ENCODE measurements at regions not wholly inside any gene's neighbourhood (a gene's known extent, or its start where the extent isn't known, plus 50 kb on each side); places are given as distances from the start of the nearest gene placed in this dataset.

GRCh38 chr11:69906453-69906907 lies 87.3 kb upstream of the FGF3 start:
- H3K27me3 ChIP-seq = no peaks in the 10 kb centered on the region
- H3K36me3 ChIP-seq = no peaks in the 10 kb centered on the region
- TF ChIP-seq, protein P1, sequence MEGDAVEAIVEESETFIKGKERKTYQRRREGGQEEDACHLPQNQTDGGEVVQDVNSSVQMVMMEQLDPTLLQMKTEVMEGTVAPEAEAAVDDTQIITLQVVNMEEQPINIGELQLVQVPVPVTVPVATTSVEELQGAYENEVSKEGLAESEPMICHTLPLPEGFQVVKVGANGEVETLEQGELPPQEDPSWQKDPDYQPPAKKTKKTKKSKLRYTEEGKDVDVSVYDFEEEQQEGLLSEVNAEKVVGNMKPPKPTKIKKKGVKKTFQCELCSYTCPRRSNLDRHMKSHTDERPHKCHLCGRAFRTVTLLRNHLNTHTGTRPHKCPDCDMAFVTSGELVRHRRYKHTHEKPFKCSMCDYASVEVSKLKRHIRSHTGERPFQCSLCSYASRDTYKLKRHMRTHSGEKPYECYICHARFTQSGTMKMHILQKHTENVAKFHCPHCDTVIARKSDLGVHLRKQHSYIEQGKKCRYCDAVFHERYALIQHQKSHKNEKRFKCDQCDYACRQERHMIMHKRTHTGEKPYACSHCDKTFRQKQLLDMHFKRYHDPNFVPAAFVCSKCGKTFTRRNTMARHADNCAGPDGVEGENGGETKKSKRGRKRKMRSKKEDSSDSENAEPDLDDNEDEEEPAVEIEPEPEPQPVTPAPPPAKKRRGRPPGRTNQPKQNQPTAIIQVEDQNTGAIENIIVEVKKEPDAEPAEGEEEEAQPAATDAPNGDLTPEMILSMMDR (IDR thresholded peaks at IDR 0.05; ENCODE audit: low read depth, low read length) = no peak
- H3K4me3 ChIP-seq (ENCODE audit: low read depth, low read length) = no peak overlapping the region
- DNase-seq = peak; percentile 97
- H3K9me3 ChIP-seq = no peaks in the 10 kb centered on the region
- H3K4me1 ChIP-seq = peaks cover 34% of the 10 kb centered on the region

DNA sequence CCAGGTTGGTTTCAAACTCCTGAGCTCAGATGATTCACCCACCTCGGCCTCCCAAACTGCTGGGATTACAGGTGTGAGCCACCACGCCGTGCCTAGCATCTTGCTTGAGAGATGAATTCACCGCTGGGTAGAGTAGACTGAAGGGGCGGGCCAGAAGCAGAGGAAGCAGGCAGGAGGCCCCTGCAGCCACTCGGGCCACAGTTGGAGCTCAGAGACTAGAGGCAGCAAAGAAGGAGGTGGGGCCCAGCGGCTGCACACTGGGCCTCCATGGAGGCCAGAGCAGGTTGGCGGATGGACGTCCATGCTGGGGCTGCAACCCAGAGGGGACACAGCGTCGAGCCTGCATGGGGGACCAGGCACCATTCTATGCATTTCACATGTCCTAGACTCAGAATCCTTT lies 88.4 kb upstream of the FGF3 start:
- Histone ChIP-seq H3K36me3 (no peaks in the 10 kb centered on the region), H3K9me3 (no peaks in the 10 kb centered on the region), H3K27me3 (no peaks in the 10 kb centered on the region), H3K4me1 (peaks cover 37% of the 10 kb centered on the region), H3K4me3 (ENCODE audit: low read depth, low read length) (no peak overlapping the region)
- no peak for DNase-seq
- TF ChIP-seq, protein P1 (IDR thresholded peaks at IDR 0.05; ENCODE audit: low read depth, low read length) = no peak

DNA sequence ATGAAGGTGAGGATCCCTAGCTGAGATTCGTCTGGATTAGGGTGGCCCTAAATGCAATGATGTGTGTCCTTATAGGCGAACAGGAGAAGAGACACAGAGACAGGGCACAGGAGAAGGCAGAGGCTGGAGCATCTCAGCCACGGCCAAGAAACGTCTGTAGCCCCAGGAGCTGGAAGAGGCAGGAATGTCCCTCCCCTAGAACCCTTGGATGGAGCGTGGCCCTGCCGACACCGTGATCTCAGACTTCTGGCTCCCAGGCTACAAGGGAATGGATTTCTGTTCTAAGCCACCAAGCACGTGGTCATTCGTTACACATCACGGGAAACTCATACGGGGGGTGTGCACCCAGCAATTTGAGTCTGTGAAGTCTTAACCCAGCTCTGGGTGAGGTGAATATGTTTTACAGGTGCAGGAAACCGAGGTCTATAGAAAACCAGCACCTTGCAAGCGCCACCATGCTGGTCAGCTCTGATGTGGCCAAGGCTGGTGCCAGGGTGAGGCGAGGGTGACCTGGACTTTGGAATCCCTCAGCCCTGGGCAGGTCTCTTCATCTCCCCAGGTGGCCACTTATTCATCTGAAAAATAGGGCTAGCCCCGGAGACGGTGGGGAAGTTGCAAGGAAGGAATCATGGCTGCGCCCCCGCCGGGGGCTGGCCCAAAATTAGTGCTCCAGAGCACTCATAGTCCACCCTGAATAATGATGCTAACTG lies 89.5 kb upstream of the FGF3 start:
- DNase-seq = no peak
- peaks cover 40% of the 10 kb centered on the region for H3K4me1 ChIP-seq

DNA sequence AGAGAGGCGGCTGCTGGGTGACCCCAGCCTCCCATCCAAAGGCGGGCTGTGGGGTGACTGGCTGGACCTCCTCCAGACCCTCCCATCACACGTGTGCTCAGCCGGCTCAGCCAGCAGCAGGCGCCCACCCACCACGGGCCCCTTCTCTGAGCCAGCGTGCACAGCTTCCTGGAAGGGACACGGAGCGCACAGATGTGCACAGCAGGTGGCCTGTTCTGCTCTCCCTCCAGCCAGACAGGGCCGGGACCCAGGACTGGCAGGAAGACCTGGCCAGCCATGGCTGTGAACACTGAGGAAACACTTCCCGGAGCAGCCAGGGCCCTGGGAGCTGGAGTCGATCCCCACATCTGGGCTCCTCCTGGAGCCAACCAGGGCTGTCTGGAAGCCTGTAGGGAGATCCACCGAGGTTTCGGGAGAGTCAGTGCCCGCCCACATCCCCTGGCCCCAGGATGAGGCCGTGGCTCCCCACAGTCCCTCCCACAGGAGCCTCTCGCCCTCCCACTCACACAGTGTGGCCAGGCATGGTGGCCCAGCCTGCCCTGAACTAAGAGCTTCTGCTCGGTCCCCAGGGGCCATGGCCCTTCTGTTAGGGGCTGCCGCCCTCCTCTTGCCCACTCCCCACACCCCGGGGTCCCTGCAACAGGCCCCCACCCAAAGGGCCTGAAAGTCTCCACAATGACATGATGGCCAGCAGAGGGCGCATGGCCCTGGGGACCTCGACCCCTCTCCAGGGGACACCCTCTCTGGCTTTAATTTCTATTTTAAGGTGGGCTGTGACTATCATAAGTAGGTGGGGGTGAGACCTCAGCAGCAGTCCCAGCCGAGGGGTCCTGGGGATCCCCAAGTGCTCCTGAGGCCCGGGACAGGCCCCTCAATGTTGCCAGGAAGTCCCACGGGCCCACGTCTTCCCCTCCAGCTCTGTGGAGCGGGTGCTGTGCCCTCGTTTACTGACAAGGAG lies 90.6 kb upstream of the FGF3 start:
- H3K4me1 ChIP-seq = peaks cover 34% of the 10 kb centered on the region
- H3K4me3 ChIP-seq (ENCODE audit: low read depth, low read length) = no peak overlapping the region
- no peaks in the 10 kb centered on the region for H3K36me3 ChIP-seq
- H3K9me3 ChIP-seq = no peaks in the 10 kb centered on the region
- TF ChIP-seq, protein P1 (IDR thresholded peaks at IDR 0.05; ENCODE audit: low read depth, low read length) = peak; percentile 79
- no peaks in the 10 kb centered on the region for H3K27me3 ChIP-seq
- peak; percentile 66 for DNase-seq

More for the DNA sequence above, 89.5 kb upstream of the FGF3 start:
- no peaks in the 10 kb centered on the region for H3K36me3 ChIP-seq
- H3K4me3 ChIP-seq (ENCODE audit: low read depth, low read length) = no peak overlapping the region
- no peaks in the 10 kb centered on the region for H3K9me3 ChIP-seq
- H3K27me3 ChIP-seq = no peaks in the 10 kb centered on the region
- TF ChIP-seq, protein P1 (IDR thresholded peaks at IDR 0.05; ENCODE audit: low read depth, low read length) = no peak

GRCh38 chr11:69910519-69911309 lies 91.5 kb upstream of the FGF3 start:
- Histone ChIP-seq H3K4me3 (ENCODE audit: low read depth, low read length) (no peak overlapping the region), H3K4me1 (peaks cover 32% of the 10 kb centered on the region), H3K27me3 (no peaks in the 10 kb centered on the region), H3K36me3 (no peaks in the 10 kb centered on the region), H3K9me3 (no peaks in the 10 kb centered on the region)
- TF ChIP-seq, protein P1 (IDR thresholded peaks at IDR 0.05; ENCODE audit: low read depth, low read length) = no peak
- peak; percentile 5 for DNase-seq
